Prostate gland (tissue), 2 donors: ENCODE measurements at regions not wholly inside any gene's neighbourhood (a gene's known extent, or its start where the extent isn't known, plus 50 kb on each side); places are given as distances from the start of the nearest gene placed in this dataset.

ENCODE experiments used
- DNase-seq: peaks from one replicate; pipeline ENCODE4 v3.0.0-alpha.2; 2019; ENCODE audit warnings: low spot score
- H3K27ac ChIP-seq, 2 donors: fragments of 200-600 bp; sonication (generic); 2 replicates each; pipeline ENCODE4 v1.5.1; 2017 to 2019
- H3K27me3 ChIP-seq: fragments of 200-600 bp; sonication (generic); replicated peaks from 2 replicates; pipeline ENCODE4 v1.5.1; 2019; ENCODE audit not compliant: insufficient read depth
- H3K36me3 ChIP-seq, 2 donors: fragments of 200-600 bp; sonication (generic); 1 replicate in 1 of 2; 2 replicates in 1 of 2; pipeline versions ENCODE4 v1.5.1 to v1.8.1; 2017 to 2019
- H3K4me1 ChIP-seq: fragments of 200-600 bp; sonication (generic); replicated peaks from 2 replicates; pipeline ENCODE4 v1.5.1; 2019
- H3K4me3 ChIP-seq, 2 donors: fragments of 200-600 bp; sonication (generic); 2 replicates each; pipeline ENCODE4 v1.5.1; 2017 to 2019
- H3K9me3 ChIP-seq: fragments of 200-600 bp; sonication (generic); 2 replicates; pipeline ENCODE4 v1.5.1; 2017
- CTCF ChIP-seq, 4 experiments: fragments of 200-600 bp in 2 of 4; fragments of 450-650 bp in 2 of 4; sonication (generic) in 2 of 4; IDR thresholded peaks; 1 replicate in 3 of 4; 2 replicates in 1 of 4; pipeline ENCODE4 v1.5.1; 2016 to 2019; ENCODE audit warnings: antibody characterized with exemption in 4 of 4, mild to moderate bottlenecking in 2 of 4, moderate library complexity in 2 of 4
- POLR2A ChIP-seq: fragments of 450-650 bp; IDR thresholded peaks from one replicate; pipeline ENCODE4 v1.6.1; 2016; ENCODE audit warnings: antibody characterized with exemption, mild to moderate bottlenecking
- POLR2AphosphoS5 ChIP-seq: sonication (generic); formaldehyde crosslinking; IDR thresholded peaks from one replicate; pipeline ENCODE4 v1.6.1; 2017; ENCODE audit warnings: antibody characterized with exemption
- WGBS: methylation state at CpG from one replicate; pipeline ENCODE4 v1.1.5; 2018; 5-methylcytosine and 5-hydroxymethylcytosine counted together
- intact Hi-C: fragments of 100-400 bp; cut with DNase I; formaldehyde crosslinking; loops from one replicate; pipeline ENCODE4 v1.14.2; 2022

GRCh38 chr5:111598996-111599395 lies 86.7 kb upstream of the STARD4 start:
- no peak for DNase-seq
- intact Hi-C loops: no loop called here
- Histone ChIP-seq H3K36me3 (no peaks in the 10 kb centered on the region), H3K9me3 (no peaks in the 10 kb centered on the region), H3K27ac (no peak overlapping the region), H3K27me3 (no peaks in the 10 kb centered on the region), H3K4me1 (no peaks in the 10 kb centered on the region), H3K4me3 (no peak overlapping the region)
- TF ChIP-seq POLR2AphosphoS5 (no peak), POLR2A (no peak), CTCF (IDR thresholded peaks at IDR 0.05) (no peak)
- WGBS: 96% methylated on average over 2 of the region's 2 CpGs

GRCh38 chr5:111597491-111597890 lies 85.2 kb upstream of the STARD4 start:
- Histone ChIP-seq H3K27ac (no peak overlapping the region), H3K27me3 (no peaks in the 10 kb centered on the region), H3K4me3 (no peak overlapping the region), H3K9me3 (no peaks in the 10 kb centered on the region), H3K4me1 (no peaks in the 10 kb centered on the region), H3K36me3 (no peaks in the 10 kb centered on the region)
- intact Hi-C loops: no loop called here
- DNase-seq: no peak
- 82% methylated on average over 2 of the region's 2 CpGs for WGBS
- no peak for TF ChIP-seq CTCF (IDR thresholded peaks at IDR 0.05)
- no peak for TF ChIP-seq POLR2A
- TF ChIP-seq POLR2AphosphoS5: no peak

- Histone ChIP-seq H3K9me3 (no peaks in the 10 kb centered on the region), H3K4me1 (no peaks in the 10 kb centered on the region), H3K36me3 (no peaks in the 10 kb centered on the region), H3K4me3 (no peak overlapping the region), H3K27me3 (no peaks in the 10 kb centered on the region), H3K27ac (no peak overlapping the region)
- 97% methylated on average over 5 of the region's 5 CpGs for WGBS
- TF ChIP-seq CTCF (IDR thresholded peaks at IDR 0.05): no peak
- no peak for TF ChIP-seq POLR2AphosphoS5
- no peak for TF ChIP-seq POLR2A
- intact Hi-C loops: no loop called here
- no peak for DNase-seq
Measured at GRCh38 chr5:111596705-111597104, 84.4 kb upstream of the STARD4 start.

- intact Hi-C loops: no loop called here
- no peak overlapping the region for H3K27ac ChIP-seq
- no peaks in the 10 kb centered on the region for H3K27me3 ChIP-seq
- no peaks in the 10 kb centered on the region for H3K36me3 ChIP-seq
- no peak for DNase-seq
- H3K4me1 ChIP-seq: no peaks in the 10 kb centered on the region
- no peaks in the 10 kb centered on the region for H3K9me3 ChIP-seq
- TF ChIP-seq CTCF (IDR thresholded peaks at IDR 0.05) (no peak), POLR2A (no peak), POLR2AphosphoS5 (no peak)
- WGBS: 82% methylated on average over 3 of the region's 4 CpGs
- H3K4me3 ChIP-seq: no peak overlapping the region
Measured at GRCh38 chr5:111595425-111595824, 83.1 kb upstream of the STARD4 start.

GRCh38 chr5:111589316-111589715 lies 77.0 kb upstream of the STARD4 start:
- Histone ChIP-seq H3K9me3 (no peaks in the 10 kb centered on the region), H3K27me3 (no peaks in the 10 kb centered on the region), H3K36me3 (no peaks in the 10 kb centered on the region), H3K4me1 (no peaks in the 10 kb centered on the region), H3K27ac (no peak overlapping the region), H3K4me3 (no peak overlapping the region)
- intact Hi-C loops: no loop called here
- TF ChIP-seq POLR2A: no peak
- no peak for TF ChIP-seq CTCF (IDR thresholded peaks at IDR 0.05)
- TF ChIP-seq POLR2AphosphoS5: no peak
- no peak for DNase-seq
- 97% methylated on average over 1 of the region's 1 CpG for WGBS
